Peyer's patch (tissue), 4 donors: ENCODE measurements at regions not wholly inside any gene's neighbourhood (a gene's known extent, or its start where the extent isn't known, plus 50 kb on each side); places are given as distances from the start of the nearest gene placed in this dataset.

ENCODE experiments used
- DNase-seq, 3 donors: peaks; one replicate each; pipeline ENCODE4 v3.0.0-alpha.2; 2017 to 2019
- H3K27ac ChIP-seq, 4 donors: fragments of 200-600 bp; sonication (generic); one replicate each; pipeline ENCODE4 v1.5.1; 2016 to 2019
- H3K27me3 ChIP-seq, 2 donors: fragments of 200-600 bp; sonication (generic); one replicate each; pipeline ENCODE4 v1.5.1; 2019
- H3K36me3 ChIP-seq, 3 donors: fragments of 200-600 bp; sonication (generic); one replicate each; pipeline ENCODE4 v1.5.1; 2016 to 2019
- H3K4me1 ChIP-seq, 4 donors: fragments of 200-600 bp; sonication (generic); one replicate each; pipeline ENCODE4 v1.5.1; 2016 to 2019
- H3K4me3 ChIP-seq, 4 donors: fragments of 200-600 bp; sonication (generic); 1 replicate in 3 of 4; 2 replicates in 1 of 4; pipeline ENCODE4 v1.5.1; 2016 to 2019; ENCODE audit warnings: mild to moderate bottlenecking in 1 of 4
- H3K9me3 ChIP-seq, 4 donors: fragments of 200-600 bp; sonication (generic); one replicate each; pipeline ENCODE4 v1.5.1; 2016 to 2019; ENCODE audit warnings: mild to moderate bottlenecking in 1 of 4
- CTCF ChIP-seq, 6 experiments: fragments of 450-650 bp in 4 of 6; fragments of 200-600 bp in 2 of 6; sonication (generic) in 1 of 6; IDR thresholded peaks; one replicate each; pipeline ENCODE4 v1.5.1; 2017 to 2019; ENCODE audit warnings: antibody characterized with exemption in 6 of 6, mild to moderate bottlenecking in 3 of 6, moderate library complexity in 1 of 6
- POLR2A ChIP-seq, 2 donors: fragments of 450-650 bp; IDR thresholded peaks; one replicate each; pipeline ENCODE4 v1.5.1; 2017; ENCODE audit warnings: antibody characterized with exemption in 2 of 2, mild to moderate bottlenecking in 2 of 2, moderate library complexity in 2 of 2

- H3K9me3 ChIP-seq, result no peaks in the 10 kb centered on the region
- no peak for TF ChIP-seq CTCF (IDR thresholded peaks at IDR 0.05)
- TF ChIP-seq POLR2A (IDR thresholded peaks at IDR 0.05), result no peak
- no peak overlapping the region for H3K27ac ChIP-seq
- H3K36me3 ChIP-seq, result no peaks in the 10 kb centered on the region
- no peak for DNase-seq
- H3K27me3 ChIP-seq, result no peaks in the 10 kb centered on the region
- no peak overlapping the region for H3K4me3 ChIP-seq
- H3K4me1 ChIP-seq, result no peaks in the 10 kb centered on the region
These were observed 148.8 kb downstream of the PJA1 start for GRCh38 chrX:69016293-69016941.

GRCh38 chrX:69015564-69016292, 149.5 kb downstream of the PJA1 start:
- TF ChIP-seq CTCF (IDR thresholded peaks at IDR 0.05), result no peak
- no peak for TF ChIP-seq POLR2A (IDR thresholded peaks at IDR 0.05)
- H3K4me1 ChIP-seq, result no peaks in the 10 kb centered on the region
- H3K4me3 ChIP-seq, result no peak overlapping the region
- H3K27me3 ChIP-seq, result no peaks in the 10 kb centered on the region
- no peaks in the 10 kb centered on the region for H3K9me3 ChIP-seq
- no peaks in the 10 kb centered on the region for H3K36me3 ChIP-seq
- DNase-seq, result no peak
- H3K27ac ChIP-seq, result no peak overlapping the region

DNA sequence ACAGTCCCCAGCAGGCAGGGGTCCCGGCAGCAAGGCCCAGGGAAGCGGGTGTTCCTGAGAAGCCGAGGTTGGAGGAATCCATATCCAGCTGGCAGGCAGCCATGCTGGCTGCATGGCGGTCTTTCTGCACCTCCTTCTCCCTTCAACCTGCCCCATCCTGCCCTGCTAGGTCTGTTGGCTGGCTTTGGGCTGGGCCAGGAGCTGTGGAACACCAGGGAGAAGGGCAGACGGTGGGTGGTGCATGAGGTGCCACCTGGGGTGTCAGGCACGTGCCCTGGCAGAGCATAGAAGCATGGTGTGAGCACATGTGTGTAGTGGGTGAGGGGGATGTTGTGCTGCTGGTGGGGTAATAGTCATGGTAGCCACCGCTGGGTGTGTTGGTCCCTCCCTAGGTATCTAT, 150.1 kb downstream of the PJA1 start:
- no peaks in the 10 kb centered on the region for H3K27me3 ChIP-seq

GRCh38 chrX:69014200-69014599, 151.1 kb downstream of the PJA1 start:
- no peak for DNase-seq
- H3K4me1 ChIP-seq, result no peaks in the 10 kb centered on the region
- TF ChIP-seq CTCF (IDR thresholded peaks at IDR 0.05) (no peak), POLR2A (IDR thresholded peaks at IDR 0.05) (no peak)
- no peaks in the 10 kb centered on the region for H3K36me3 ChIP-seq
- no peaks in the 10 kb centered on the region for H3K9me3 ChIP-seq
- no peak overlapping the region for H3K27ac ChIP-seq
- H3K27me3 ChIP-seq, result no peaks in the 10 kb centered on the region
- no peak overlapping the region for H3K4me3 ChIP-seq

More for the DNA sequence above, 150.1 kb downstream of the PJA1 start:
- H3K4me3 ChIP-seq, result no peak overlapping the region
- H3K9me3 ChIP-seq, result no peaks in the 10 kb centered on the region
- H3K27ac ChIP-seq, result no peak overlapping the region
- no peak for TF ChIP-seq POLR2A (IDR thresholded peaks at IDR 0.05)
- TF ChIP-seq CTCF (IDR thresholded peaks at IDR 0.05), result no peak
- DNase-seq, result no peak
- no peaks in the 10 kb centered on the region for H3K36me3 ChIP-seq
- no peaks in the 10 kb centered on the region for H3K4me1 ChIP-seq

- DNase-seq, result no peak
- Histone ChIP-seq H3K4me3 (no peak overlapping the region), H3K4me1 (no peaks in the 10 kb centered on the region), H3K36me3 (no peaks in the 10 kb centered on the region), H3K9me3 (no peaks in the 10 kb centered on the region), H3K27ac (no peak overlapping the region), H3K27me3 (no peaks in the 10 kb centered on the region)
- TF ChIP-seq POLR2A (IDR thresholded peaks at IDR 0.05), result no peak
- TF ChIP-seq CTCF (IDR thresholded peaks at IDR 0.05), result no peak
These were observed 154.9 kb downstream of the PJA1 start for GRCh38 chrX:69010339-69010738.
